ENCODE measurements at regions not wholly inside any gene's neighbourhood (a gene's known extent, or its start where the extent isn't known, plus 50 kb on each side); places are given as distances from the start of the nearest gene placed in this dataset.

DNA sequence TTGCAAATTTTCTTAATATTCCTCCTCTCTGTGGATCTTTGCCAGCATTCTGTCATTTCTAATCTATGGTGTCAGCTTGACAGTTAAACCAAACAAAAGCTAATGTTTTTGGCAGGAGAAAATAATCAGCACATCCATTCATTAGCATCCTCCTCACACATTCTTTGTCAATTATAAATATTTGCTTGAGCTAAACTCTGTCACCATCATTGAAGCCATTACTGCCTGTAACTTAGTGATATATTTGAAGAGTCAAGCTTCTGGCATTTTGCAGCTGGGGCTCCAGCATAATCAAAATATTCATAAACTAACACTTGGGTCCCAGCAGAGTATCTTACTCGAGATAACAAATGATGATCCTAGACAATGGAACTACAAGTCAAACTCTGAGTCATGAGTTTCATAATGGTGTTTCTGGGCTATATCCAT is 126.1 kb downstream of the EIF4E start:
- TF ChIP-seq, protein P1, sequence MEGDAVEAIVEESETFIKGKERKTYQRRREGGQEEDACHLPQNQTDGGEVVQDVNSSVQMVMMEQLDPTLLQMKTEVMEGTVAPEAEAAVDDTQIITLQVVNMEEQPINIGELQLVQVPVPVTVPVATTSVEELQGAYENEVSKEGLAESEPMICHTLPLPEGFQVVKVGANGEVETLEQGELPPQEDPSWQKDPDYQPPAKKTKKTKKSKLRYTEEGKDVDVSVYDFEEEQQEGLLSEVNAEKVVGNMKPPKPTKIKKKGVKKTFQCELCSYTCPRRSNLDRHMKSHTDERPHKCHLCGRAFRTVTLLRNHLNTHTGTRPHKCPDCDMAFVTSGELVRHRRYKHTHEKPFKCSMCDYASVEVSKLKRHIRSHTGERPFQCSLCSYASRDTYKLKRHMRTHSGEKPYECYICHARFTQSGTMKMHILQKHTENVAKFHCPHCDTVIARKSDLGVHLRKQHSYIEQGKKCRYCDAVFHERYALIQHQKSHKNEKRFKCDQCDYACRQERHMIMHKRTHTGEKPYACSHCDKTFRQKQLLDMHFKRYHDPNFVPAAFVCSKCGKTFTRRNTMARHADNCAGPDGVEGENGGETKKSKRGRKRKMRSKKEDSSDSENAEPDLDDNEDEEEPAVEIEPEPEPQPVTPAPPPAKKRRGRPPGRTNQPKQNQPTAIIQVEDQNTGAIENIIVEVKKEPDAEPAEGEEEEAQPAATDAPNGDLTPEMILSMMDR (optimal IDR thresholded peaks at IDR 0.05 in 1 of 3, IDR thresholded peaks at IDR 0.05 in 1 of 3, conservative IDR thresholded peaks at IDR 0.05 in 1 of 3; ENCODE audit: extremely low read depth in 1 of 3, insufficient read depth in 2 of 3, low read length in 3 of 3): no peak
- TF ChIP-seq EZH2 (IDR thresholded peaks at IDR 0.05; ENCODE audit: low read length): no peak
